GM23338 (cell line): ENCODE measurements at regions not wholly inside any gene's neighbourhood (a gene's known extent, or its start where the extent isn't known, plus 50 kb on each side); places are given as distances from the start of the nearest gene placed in this dataset.

ENCODE experiments used
- ATAC-seq: fragments of 200-7000 bp; cut with Tn5 transposase; 3 replicates; pipeline ENCODE4 v1.9.1; 2020
- DNase-seq: peaks from one replicate; pipeline ENCODE4 v3.0.0-alpha.2; 2015; ENCODE audit warnings: low spot score
- H2AFZ ChIP-seq: fragments of 200-600 bp; sonication (generic); 2 replicates; pipeline ENCODE4 v1.8.0; 2016; ENCODE audit warnings: antibody characterized with exemption, mild to moderate bottlenecking, moderate library complexity
- H3F3A ChIP-seq: fragments of 200-600 bp; sonication (generic); replicated peaks from 2 replicates; pipeline ENCODE4 v1.8.0; 2017; ENCODE audit warnings: antibody characterized with exemption, mixed run types, low read depth
- H3K27ac ChIP-seq: fragments of 200-600 bp; sonication (generic); 2 replicates; pipeline ENCODE4 v1.6.1; 2016; ENCODE audit warnings: low read depth
- H3K27me3 ChIP-seq: fragments of 200-600 bp; sonication (generic); 2 replicates; pipeline ENCODE4 v1.8.0; 2016; ENCODE audit warnings: mild to moderate bottlenecking, mixed run types, moderate library complexity; ENCODE audit not compliant: insufficient read depth
- H3K36me3 ChIP-seq: fragments of 200-600 bp; sonication (generic); 2 replicates; pipeline ENCODE4 v1.8.0; 2016; ENCODE audit warnings: mild to moderate bottlenecking; ENCODE audit not compliant: insufficient read depth
- H3K4me1 ChIP-seq: fragments of 200-600 bp; sonication (generic); 2 replicates; pipeline ENCODE4 v1.8.0; 2016; ENCODE audit warnings: mild to moderate bottlenecking, moderate library complexity; ENCODE audit not compliant: insufficient read depth
- H3K4me2 ChIP-seq: fragments of 200-600 bp; sonication (generic); 2 replicates; pipeline ENCODE4 v1.7.1; 2017; ENCODE audit warnings: mixed run types
- H3K4me3 ChIP-seq: fragments of 200-600 bp; sonication (generic); 2 replicates; pipeline ENCODE4 v1.6.1; 2016; ENCODE audit warnings: mixed run types
- H3K79me2 ChIP-seq: fragments of 200-600 bp; sonication (generic); replicated peaks from 2 replicates; pipeline ENCODE4 v1.8.0; 2017; ENCODE audit warnings: mild to moderate bottlenecking; ENCODE audit not compliant: insufficient read depth
- H3K9me2 ChIP-seq: fragments of 200-600 bp; sonication (generic); 2 replicates; pipeline ENCODE4 v1.8.0; 2017; ENCODE audit not compliant: insufficient read depth
- H4K20me1 ChIP-seq: fragments of 200-600 bp; sonication (generic); replicated peaks from 2 replicates; pipeline ENCODE4 v1.8.0; 2017; ENCODE audit warnings: mild to moderate bottlenecking; ENCODE audit not compliant: insufficient read depth
- H3K27ac Mint-ChIP-seq: 2 replicates; pipeline ENCODE4 v1.8.0; 2020; ENCODE audit warnings: inconsistent platforms, mild to moderate bottlenecking, moderate library complexity, mixed read lengths
- H3K27me3 Mint-ChIP-seq: 3 replicates; pipeline ENCODE4 v1.8.0; 2022; ENCODE audit warnings: low read depth, mild to moderate bottlenecking, moderate library complexity, mixed read lengths, inconsistent platforms; ENCODE audit not compliant: insufficient read depth, poor library complexity
- H3K36me3 Mint-ChIP-seq: 3 replicates; pipeline ENCODE4 v1.8.0; 2021; ENCODE audit warnings: low read depth, mild to moderate bottlenecking, inconsistent platforms, moderate library complexity, mixed read lengths
- H3K4me1 Mint-ChIP-seq: 3 replicates; pipeline ENCODE4 v1.8.0; 2020; ENCODE audit warnings: mild to moderate bottlenecking, inconsistent platforms, mixed read lengths
- H3K4me3 Mint-ChIP-seq: 3 replicates; pipeline ENCODE4 v1.8.0; 2021; ENCODE audit warnings: moderate library complexity, mild to moderate bottlenecking, inconsistent platforms, mixed read lengths
- H3K9me3 Mint-ChIP-seq: 3 replicates; pipeline ENCODE4 v1.8.0; 2020; ENCODE audit warnings: moderate library complexity, mild to moderate bottlenecking, inconsistent platforms, mixed read lengths
- CREB1 ChIP-seq: fragments of 250-450 bp; sonication (Bioruptor Pico); IDR thresholded peaks from 2 replicates; pipeline ENCODE4 v1.5.0; 2020; ENCODE audit warnings: low read depth, mild to moderate bottlenecking, moderate library complexity
- CTCF ChIP-seq, 2 experiments: fragments of 200-600 bp in 1 of 2; sonication (generic) in 1 of 2; conservative IDR thresholded peaks; 2 replicates each; pipeline versions ENCODE4 v1.5.1 to v1.6.1; 2016 to 2017; ENCODE audit warnings: antibody characterized with exemption in 2 of 2, low read depth in 2 of 2, mild to moderate bottlenecking in 2 of 2, moderate library complexity in 1 of 2
- EZH2 ChIP-seq: fragments of 200-600 bp; sonication (generic); IDR thresholded peaks from one replicate; pipeline ENCODE4 v1.8.0; 2017; ENCODE audit warnings: antibody characterized with exemption, mild to moderate bottlenecking, low read depth; ENCODE audit not compliant: unreplicated experiment
- EZH2phosphoT487 ChIP-seq: fragments of 200-600 bp; sonication (generic); IDR thresholded peaks from one replicate; pipeline ENCODE4 v1.8.1; 2018; ENCODE audit warnings: antibody characterized with exemption; ENCODE audit not compliant: unreplicated experiment
- JUNB ChIP-seq: IDR thresholded peaks from one replicate; pipeline ENCODE4 v1.6.1; 2016; ENCODE audit warnings: antibody characterized with exemption; ENCODE audit not compliant: unreplicated experiment
- POLR2AphosphoS5 ChIP-seq: IDR thresholded peaks from 2 replicates; pipeline ENCODE4 v1.6.1; 2016; ENCODE audit warnings: antibody characterized with exemption, low read depth
- ZNF462 ChIP-seq: fragments of 250-450 bp; sonication (Bioruptor Pico); IDR thresholded peaks from 2 replicates; pipeline ENCODE4 v1.5.0; 2020; ENCODE audit warnings: mild to moderate bottlenecking, moderate library complexity

GRCh38 chr2:7419186-7419585 lies 502.0 kb downstream of the RNF144A start (continued):
- TF ChIP-seq ZNF462 (no peak), CREB1 (no peak), POLR2AphosphoS5 (no peak)

GRCh38 chr2:7419814-7420311 lies 502.7 kb downstream of the RNF144A start:
- H3K4me2 ChIP-seq: no peak overlapping the region
- no peaks in the 10 kb centered on the region for H3F3A ChIP-seq
- H3K79me2 ChIP-seq: no peaks in the 10 kb centered on the region
- H3K36me3 ChIP-seq: no peaks in the 10 kb centered on the region
- DNase-seq (no peak), ATAC-seq (no peak)
- no peaks in the 10 kb centered on the region for H3K27me3 ChIP-seq
- no peak for TF ChIP-seq EZH2
- TF ChIP-seq CTCF (conservative IDR thresholded peaks at IDR 0.05; ENCODE audit: low read depth in 2 of 2): no peak
- no peak for TF ChIP-seq EZH2phosphoT487
- TF ChIP-seq JUNB: no peak
- no peak overlapping the region for H3K4me3 ChIP-seq
- no peak overlapping the region; the same call in 1 of the 2 replicates for H2AFZ ChIP-seq
- H3K9me2 ChIP-seq: peaks cover 4% of the 10 kb centered on the region
- Mint-ChIP-seq H3K36me3 (peaks cover 3% of the 10 kb centered on the region; the same call in 1 of the 3 replicates), H3K9me3 (peaks cover 2% of the 10 kb centered on the region; the same call in 2 of the 3 replicates), H3K27ac (no peak overlapping the region), H3K27me3 (no peaks in the 10 kb centered on the region), H3K4me3 (no peak overlapping the region), H3K4me1 (no peaks in the 10 kb centered on the region; the same call in 2 of the 3 replicates)
- no peaks in the 10 kb centered on the region for H4K20me1 ChIP-seq
- H3K27ac ChIP-seq: no peak overlapping the region
- no peaks in the 10 kb centered on the region for H3K4me1 ChIP-seq
